Karpas-422 (cell line): ENCODE measurements at regions not wholly inside any gene's neighbourhood (a gene's known extent, or its start where the extent isn't known, plus 50 kb on each side); places are given as distances from the start of the nearest gene placed in this dataset.

ENCODE experiments used
- DNase-seq: peaks from one replicate; pipeline ENCODE4 v3.0.0-alpha.2; 2015
- H2AFZ ChIP-seq: fragments of 200-600 bp; sonication (generic); 2 replicates; pipeline ENCODE4 v1.6.1; 2014; ENCODE audit warnings: antibody characterized with exemption, low read length, mixed read lengths
- H3K27ac ChIP-seq: fragments of 200-600 bp; sonication (generic); 2 replicates; pipeline ENCODE4 v1.5.1; 2014; ENCODE audit warnings: mild to moderate bottlenecking, low read length, moderate library complexity
- H3K27me3 ChIP-seq: fragments of 200-600 bp; sonication (generic); 2 replicates; pipeline ENCODE4 v1.6.1; 2014; ENCODE audit warnings: low read length, mixed read lengths
- H3K36me3 ChIP-seq: fragments of 200-600 bp; sonication (generic); 2 replicates; pipeline ENCODE4 v1.6.1; 2014; ENCODE audit warnings: low read length, mixed read lengths; ENCODE audit not compliant: insufficient read depth
- H3K4me1 ChIP-seq: fragments of 200-600 bp; sonication (generic); 2 replicates; pipeline ENCODE4 v1.6.1; 2014; ENCODE audit warnings: mild to moderate bottlenecking, low read length, mixed read lengths
- H3K4me2 ChIP-seq: fragments of 200-600 bp; sonication (generic); 2 replicates; pipeline ENCODE4 v1.6.1; 2014; ENCODE audit warnings: low read length, low read depth, mild to moderate bottlenecking; ENCODE audit not compliant: poor library complexity, severe bottlenecking
- H3K4me3 ChIP-seq: fragments of 200-600 bp; sonication (generic); 2 replicates; pipeline ENCODE4 v1.5.1; 2014; ENCODE audit warnings: mild to moderate bottlenecking, antibody characterized with exemption, low read length, mixed read lengths
- H3K79me2 ChIP-seq: fragments of 200-600 bp; sonication (generic); 2 replicates; pipeline ENCODE4 v1.6.1; 2014; ENCODE audit warnings: mild to moderate bottlenecking, low read length, mixed read lengths
- H3K9ac ChIP-seq: fragments of 200-600 bp; sonication (generic); 2 replicates; pipeline ENCODE4 v1.6.0; 2014; ENCODE audit warnings: low read length
- H3K9me2 ChIP-seq: fragments of 200-600 bp; sonication (generic), shearing (Covaris generic); replicated peaks from 2 replicates; pipeline ENCODE4 v1.6.0; 2014; ENCODE audit warnings: mild to moderate bottlenecking, low read length, moderate library complexity; ENCODE audit not compliant: insufficient read depth
- H3K9me3 ChIP-seq: fragments of 300-700, 200-600 bp; sonication (generic); 2 replicates; pipeline ENCODE4 v1.6.1; 2014; ENCODE audit warnings: low read length, mixed read lengths
- H4K20me1 ChIP-seq: fragments of 200-600 bp; sonication (generic); 2 replicates; pipeline ENCODE4 v1.6.1; 2014; ENCODE audit warnings: mild to moderate bottlenecking, antibody characterized with exemption, low read length, low read depth; ENCODE audit not compliant: insufficient read depth

- Histone ChIP-seq H3K9me2 (no peaks in the 10 kb centered on the region), H3K27me3 (no peaks in the 10 kb centered on the region), H4K20me1 (no peaks in the 10 kb centered on the region), H2AFZ (no peak overlapping the region), H3K9ac (no peak overlapping the region), H3K4me2 (no peak overlapping the region), H3K79me2 (no peaks in the 10 kb centered on the region), H3K27ac (no peak overlapping the region), H3K4me3 (no peak overlapping the region), H3K36me3 (no peaks in the 10 kb centered on the region), H3K9me3 (no peaks in the 10 kb centered on the region), H3K4me1 (peaks cover 4% of the 10 kb centered on the region; the same call in 1 of the 2 replicates)
- no peak for DNase-seq
These were observed 192.7 kb upstream of the LRIG1 start for GRCh38 chr3:66693461-66694031.

GRCh38 chr3:66702126-66702525 is 201.3 kb upstream of the LRIG1 start:
- Histone ChIP-seq H3K4me3 (no peak overlapping the region), H3K4me1 (peaks cover 17% of the 10 kb centered on the region), H4K20me1 (no peaks in the 10 kb centered on the region), H3K27ac (no peak overlapping the region), H3K9ac (no peak overlapping the region), H3K36me3 (no peaks in the 10 kb centered on the region), H3K9me2 (no peaks in the 10 kb centered on the region), H2AFZ (peak overlapping the region; percentile 28), H3K27me3 (peaks cover 2% of the 10 kb centered on the region; the same call in 1 of the 2 replicates), H3K4me2 (peak overlapping the region; percentile 33), H3K9me3 (no peaks in the 10 kb centered on the region), H3K79me2 (no peaks in the 10 kb centered on the region)
- DNase-seq, result no peak

DNA sequence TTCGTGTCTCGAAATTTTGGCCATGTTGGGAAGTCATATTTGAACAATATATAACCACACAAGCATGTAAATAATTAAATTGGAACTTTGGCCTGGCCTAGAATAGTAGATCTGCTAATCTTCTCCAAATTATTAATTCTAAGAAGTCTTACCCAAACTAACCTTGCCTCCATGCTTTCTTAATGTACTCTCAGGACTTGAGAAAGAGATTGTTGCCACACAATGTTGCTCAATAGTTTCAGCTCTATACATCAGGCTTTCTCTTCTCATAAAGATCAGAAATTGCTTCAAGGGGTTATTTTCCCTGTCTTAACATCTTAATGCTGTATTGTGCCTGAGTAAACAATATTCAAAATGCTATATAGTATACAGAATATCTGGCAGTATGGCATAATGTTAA is 202.7 kb upstream of the LRIG1 start:
- Histone ChIP-seq H3K27me3 (peaks cover 2% of the 10 kb centered on the region; the same call in 1 of the 2 replicates), H3K27ac (no peak overlapping the region), H3K79me2 (no peaks in the 10 kb centered on the region), H3K4me3 (no peak overlapping the region), H3K9me2 (no peaks in the 10 kb centered on the region), H3K9me3 (no peaks in the 10 kb centered on the region), H3K36me3 (no peaks in the 10 kb centered on the region), H3K4me2 (no peak overlapping the region), H4K20me1 (no peaks in the 10 kb centered on the region), H3K9ac (no peak overlapping the region), H2AFZ (0 out of 2 replicates have a peak overlapping the region, but pooled peaks have one; percentile 8), H3K4me1 (peaks cover 19% of the 10 kb centered on the region)
- DNase-seq, result no peak

DNA sequence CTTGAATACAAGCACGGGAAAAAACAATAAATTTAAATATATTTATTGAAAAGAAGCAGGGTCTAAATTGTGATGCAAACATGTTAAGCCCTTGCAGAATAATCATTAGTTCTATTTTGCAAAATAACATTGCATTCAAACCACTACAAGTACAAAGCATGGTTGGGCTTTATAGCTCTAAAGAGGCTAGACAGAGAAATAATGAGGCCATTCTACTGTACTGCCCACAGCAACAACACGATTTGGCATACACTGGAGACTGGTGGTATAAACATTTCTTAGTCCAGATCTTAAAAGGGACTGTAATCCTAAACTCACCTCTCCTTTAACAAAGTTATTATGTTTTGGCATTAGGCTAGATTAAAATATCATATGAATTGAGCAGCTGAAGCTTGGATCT is 204.3 kb upstream of the LRIG1 start:
- no peaks in the 10 kb centered on the region for H3K9me3 ChIP-seq
- no peak overlapping the region for H3K4me3 ChIP-seq
- H3K27ac ChIP-seq, result no peak overlapping the region
- H3K36me3 ChIP-seq, result no peaks in the 10 kb centered on the region
- H3K4me2 ChIP-seq, result no peak overlapping the region
- no peaks in the 10 kb centered on the region for H3K9me2 ChIP-seq
- H3K4me1 ChIP-seq, result peaks cover 19% of the 10 kb centered on the region
- H3K9ac ChIP-seq, result no peak overlapping the region
- no peaks in the 10 kb centered on the region for H3K79me2 ChIP-seq
- H4K20me1 ChIP-seq, result no peaks in the 10 kb centered on the region
- H3K27me3 ChIP-seq, result peaks cover 2% of the 10 kb centered on the region; the same call in 1 of the 2 replicates
- H2AFZ ChIP-seq, result no peak overlapping the region
- DNase-seq, result no peak

DNA sequence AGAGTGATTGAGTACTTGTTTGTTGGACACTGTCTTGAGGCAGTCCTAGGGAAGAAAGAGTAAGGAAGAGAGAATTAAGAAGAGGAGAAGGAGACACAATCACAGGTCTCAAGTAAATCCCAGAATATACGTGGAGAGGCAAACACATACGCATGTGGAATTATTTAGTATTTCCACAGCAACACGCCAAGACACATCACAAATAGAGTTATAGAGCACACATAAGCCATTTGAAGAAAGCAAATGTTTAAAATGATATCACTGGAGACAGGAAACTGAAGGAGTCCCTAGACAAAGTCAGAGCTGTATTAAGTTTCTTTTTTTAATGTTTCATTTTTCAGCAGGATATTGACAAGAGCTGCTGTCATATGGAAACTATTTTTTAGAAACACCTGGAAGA is 206.1 kb upstream of the LRIG1 start:
- Histone ChIP-seq H3K79me2 (no peaks in the 10 kb centered on the region), H3K36me3 (no peaks in the 10 kb centered on the region), H3K27ac (no peak overlapping the region), H3K4me2 (peak overlapping the region; percentile 20), H3K4me3 (no peak overlapping the region), H4K20me1 (no peaks in the 10 kb centered on the region), H3K9me2 (no peaks in the 10 kb centered on the region), H3K9ac (no peak overlapping the region), H3K9me3 (no peaks in the 10 kb centered on the region), H3K27me3 (no peaks in the 10 kb centered on the region), H3K4me1 (peaks cover 12% of the 10 kb centered on the region), H2AFZ (no peak overlapping the region)
- DNase-seq, result no peak

- no peak overlapping the region for H3K27ac ChIP-seq
- no peak overlapping the region for H2AFZ ChIP-seq
- no peaks in the 10 kb centered on the region for H3K9me3 ChIP-seq
- no peaks in the 10 kb centered on the region for H4K20me1 ChIP-seq
- H3K4me1 ChIP-seq, result peaks cover 7% of the 10 kb centered on the region
- no peak overlapping the region for H3K4me3 ChIP-seq
- H3K9ac ChIP-seq, result no peak overlapping the region
- H3K27me3 ChIP-seq, result no peaks in the 10 kb centered on the region
- H3K79me2 ChIP-seq, result no peaks in the 10 kb centered on the region
- H3K9me2 ChIP-seq, result no peaks in the 10 kb centered on the region
- DNase-seq, result no peak
- H3K36me3 ChIP-seq, result no peaks in the 10 kb centered on the region
- H3K4me2 ChIP-seq, result no peak overlapping the region
These were observed 208.7 kb upstream of the LRIG1 start for GRCh38 chr3:66709532-66709931.

DNA sequence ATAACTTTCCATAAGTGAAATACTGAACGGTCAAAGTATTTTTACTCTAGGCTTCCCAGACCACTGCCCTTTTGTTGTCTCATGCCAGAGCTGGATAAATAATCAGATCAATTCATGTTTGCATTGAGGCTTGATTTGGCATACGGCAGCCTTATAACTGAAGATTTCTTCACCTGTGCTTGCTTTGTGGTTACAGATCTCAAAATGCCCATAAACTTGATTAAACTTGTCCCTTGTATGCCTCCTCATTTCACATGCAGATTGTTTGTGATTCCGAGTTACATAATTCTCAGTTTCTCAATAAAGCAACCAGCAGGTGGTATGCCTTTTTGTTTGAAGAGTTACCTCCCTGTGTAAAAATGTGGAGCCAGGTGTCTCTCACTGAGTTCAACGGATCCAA is 211.4 kb upstream of the LRIG1 start:
- Histone ChIP-seq H3K9me2 (no peaks in the 10 kb centered on the region), H3K4me2 (no peak overlapping the region), H2AFZ (no peak overlapping the region), H4K20me1 (no peaks in the 10 kb centered on the region), H3K4me3 (no peak overlapping the region), H3K9ac (no peak overlapping the region), H3K79me2 (no peaks in the 10 kb centered on the region), H3K27me3 (no peaks in the 10 kb centered on the region), H3K27ac (no peak overlapping the region), H3K36me3 (no peaks in the 10 kb centered on the region), H3K4me1 (peaks cover 2% of the 10 kb centered on the region), H3K9me3 (no peaks in the 10 kb centered on the region)
- no peak for DNase-seq

DNA sequence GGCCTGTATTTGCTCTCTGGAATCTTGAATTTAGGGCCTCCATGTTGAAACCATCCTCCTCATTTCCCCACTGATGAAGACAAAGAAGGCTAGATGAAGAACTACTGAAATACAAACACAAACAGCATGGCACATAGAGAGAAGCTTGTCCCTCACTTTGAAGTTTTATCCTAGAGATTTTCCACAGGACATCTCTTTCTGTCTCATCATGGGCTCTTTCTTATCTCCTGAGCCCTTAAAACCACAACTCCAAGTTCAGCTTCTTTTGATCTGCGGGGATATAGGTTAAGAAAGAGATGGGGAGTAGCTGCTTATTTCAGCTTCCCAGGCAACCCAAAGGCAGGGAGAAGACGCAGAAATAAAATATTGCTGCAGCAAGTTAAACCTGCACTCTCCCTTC is 213.1 kb upstream of the LRIG1 start:
- Histone ChIP-seq H3K9me2 (no peaks in the 10 kb centered on the region), H3K79me2 (no peaks in the 10 kb centered on the region), H3K27me3 (no peaks in the 10 kb centered on the region), H2AFZ (no peak overlapping the region), H3K4me1 (no peaks in the 10 kb centered on the region), H3K4me3 (no peak overlapping the region), H3K36me3 (no peaks in the 10 kb centered on the region), H3K4me2 (no peak overlapping the region), H3K27ac (no peak overlapping the region), H3K9me3 (no peaks in the 10 kb centered on the region), H3K9ac (no peak overlapping the region), H4K20me1 (no peaks in the 10 kb centered on the region)
- no peak for DNase-seq

GRCh38 chr3:66715806-66716205 is 215.0 kb upstream of the LRIG1 start:
- Histone ChIP-seq H3K4me3 (no peak overlapping the region), H2AFZ (no peak overlapping the region), H3K79me2 (no peaks in the 10 kb centered on the region), H3K9me2 (no peaks in the 10 kb centered on the region), H3K4me1 (no peaks in the 10 kb centered on the region), H3K9ac (no peak overlapping the region), H3K9me3 (no peaks in the 10 kb centered on the region), H3K36me3 (no peaks in the 10 kb centered on the region), H4K20me1 (no peaks in the 10 kb centered on the region), H3K27ac (no peak overlapping the region), H3K4me2 (no peak overlapping the region), H3K27me3 (no peaks in the 10 kb centered on the region)
- no peak for DNase-seq
